ENCODE measurements at regions not wholly inside any gene's neighbourhood (a gene's known extent, or its start where the extent isn't known, plus 50 kb on each side); places are given as distances from the start of the nearest gene placed in this dataset.

GRCh38 chr2:60297296-60298005 lies 256.0 kb downstream of the BCL11A start:
- no peak for DNase-seq (ENCODE audit: low read depth in 4 of 4, low spot score in 3 of 4)

- DNase-seq (ENCODE audit: low read depth in 4 of 4, low spot score in 3 of 4) = no peak
Measured at GRCh38 chr2:60296219-60296955, 257.1 kb downstream of the BCL11A start.

- DNase-seq (ENCODE audit: low read depth in 4 of 4, low spot score in 3 of 4) = no peak
Measured at GRCh38 chr2:60295636-60295962, 257.9 kb downstream of the BCL11A start.

GRCh38 chr2:60294901-60295635 lies 258.4 kb downstream of the BCL11A start:
- DNase-seq (ENCODE audit: low read depth in 4 of 4, low spot score in 3 of 4) = no peak

- DNase-seq (ENCODE audit: low read depth in 4 of 4, low spot score in 3 of 4) = no peak
Measured at GRCh38 chr2:60292242-60292641, 261.2 kb downstream of the BCL11A start.

GRCh38 chr2:60290509-60290908 lies 262.9 kb downstream of the BCL11A start:
- no peak for DNase-seq (ENCODE audit: low read depth in 4 of 4, low spot score in 3 of 4)

- no peak for DNase-seq (ENCODE audit: low read depth in 4 of 4, low spot score in 3 of 4)
Measured at GRCh38 chr2:60285626-60286316, 267.7 kb downstream of the BCL11A start.

- DNase-seq (ENCODE audit: low read depth in 4 of 4, low spot score in 3 of 4) = no peak
Measured at GRCh38 chr2:60283626-60284025, 269.8 kb downstream of the BCL11A start.

GRCh38 chr2:60282886-60283285 lies 270.6 kb downstream of the BCL11A start:
- no peak for DNase-seq (ENCODE audit: low read depth in 4 of 4, low spot score in 3 of 4)

- no peak for DNase-seq (ENCODE audit: low read depth in 4 of 4, low spot score in 3 of 4)
Measured at GRCh38 chr2:60281730-60282129, 271.7 kb downstream of the BCL11A start.

- DNase-seq (ENCODE audit: low read depth in 4 of 4, low spot score in 3 of 4) = no peak
Measured at GRCh38 chr2:60280238-60280637, 273.2 kb downstream of the BCL11A start.

- no peak for DNase-seq (ENCODE audit: low read depth in 4 of 4, low spot score in 3 of 4)
Measured at GRCh38 chr2:60278906-60279305, 274.5 kb downstream of the BCL11A start.

- no peak for DNase-seq (ENCODE audit: low read depth in 4 of 4, low spot score in 3 of 4)
Measured at GRCh38 chr2:60275958-60276357, 277.5 kb downstream of the BCL11A start.

- DNase-seq (ENCODE audit: low read depth in 4 of 4, low spot score in 3 of 4) = no peak
Measured at GRCh38 chr2:60273836-60274235, 279.6 kb downstream of the BCL11A start.

- no peak for DNase-seq (ENCODE audit: low read depth in 4 of 4, low spot score in 3 of 4)
Measured at GRCh38 chr2:60271713-60272112, 281.7 kb downstream of the BCL11A start.

- DNase-seq (ENCODE audit: low read depth in 4 of 4, low spot score in 3 of 4) = no peak
Measured at GRCh38 chr2:60271131-60271530, 282.3 kb downstream of the BCL11A start.

GRCh38 chr2:60268661-60269060 lies 284.8 kb downstream of the BCL11A start:
- no peak for DNase-seq (ENCODE audit: low read depth in 4 of 4, low spot score in 3 of 4)

- no peak for DNase-seq (ENCODE audit: low read depth in 4 of 4, low spot score in 3 of 4)
Measured at GRCh38 chr2:60268032-60268431, 285.4 kb downstream of the BCL11A start.

- no peak for DNase-seq (ENCODE audit: low read depth in 4 of 4, low spot score in 3 of 4)
Measured at GRCh38 chr2:60267122-60267521, 286.3 kb downstream of the BCL11A start.

- no peak for DNase-seq (ENCODE audit: low read depth in 4 of 4, low spot score in 3 of 4)
Measured at GRCh38 chr2:60262178-60262577, 291.3 kb downstream of the BCL11A start.

- DNase-seq (ENCODE audit: low read depth in 4 of 4, low spot score in 3 of 4) = no peak
Measured at GRCh38 chr2:60260639-60261296, 292.7 kb downstream of the BCL11A start.

Measured in right renal pelvis (tissue), 4 donors.